GM04504 (cell line): ENCODE measurements at regions not wholly inside any gene's neighbourhood (a gene's known extent, or its start where the extent isn't known, plus 50 kb on each side); places are given as distances from the start of the nearest gene placed in this dataset.
"Not testable (repeated sequence)": the region's sequence is repeated elsewhere in the genome, so short reads cannot be mapped to it uniquely, and the experiment has no call there.

Experiments
- DNase-seq: peaks from one replicate; pipeline ENCODE4 v3.0.0-alpha.2; 2012; ENCODE audit warnings: low read depth

GRCh38 chr20:48329676-48330664, 497.8 kb downstream of the PREX1 start:
- no peak for DNase-seq

- no peak for DNase-seq
Measured at GRCh38 chr20:48329031-48329615, 498.7 kb downstream of the PREX1 start.

- DNase-seq = not testable (repeated sequence)
Measured at GRCh38 chr20:48327848-48328247, 500.0 kb downstream of the PREX1 start.

GRCh38 chr20:48326868-48327267, 500.9 kb downstream of the PREX1 start:
- no peak for DNase-seq

- no peak for DNase-seq
Measured at GRCh38 chr20:48326434-48326691, 501.4 kb downstream of the PREX1 start.

DNA sequence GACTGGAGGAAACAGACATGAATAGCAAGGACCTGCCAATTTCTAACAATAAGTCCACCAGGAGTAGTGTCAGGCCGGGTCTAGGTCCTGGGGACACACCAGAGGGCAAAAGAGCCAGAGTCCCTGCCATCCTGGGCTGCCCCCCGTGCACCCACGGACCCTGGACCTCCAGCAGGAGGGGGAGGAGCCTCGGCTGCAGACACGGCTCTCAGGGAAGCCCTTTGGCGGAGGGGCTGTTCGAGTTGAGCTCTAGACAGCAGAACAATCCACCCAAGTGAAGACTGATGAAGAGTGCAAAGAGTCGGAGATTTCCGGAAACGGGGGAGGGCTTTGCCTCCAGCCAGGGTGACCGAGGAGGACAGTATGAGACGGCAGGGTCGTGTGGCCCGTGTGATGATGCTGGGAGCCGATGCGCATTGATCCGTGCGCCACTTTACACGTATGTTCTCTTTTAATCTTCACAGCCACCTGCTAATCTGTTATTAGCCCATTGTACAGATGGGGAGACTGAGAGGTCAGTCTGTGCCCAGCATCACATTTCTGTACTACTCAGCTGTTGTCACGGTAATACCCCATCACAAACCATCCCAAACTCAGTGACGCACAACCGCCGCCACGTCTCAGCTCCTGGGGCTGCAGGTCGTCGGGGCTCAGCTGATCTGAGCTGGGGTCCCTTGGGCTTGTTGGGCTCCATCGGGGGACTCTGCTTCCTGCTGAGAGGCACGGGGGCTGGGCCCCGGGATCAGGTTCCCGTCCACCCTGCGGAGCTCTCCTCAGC, 502.0 kb downstream of the PREX1 start:
- DNase-seq = no peak

GRCh38 chr20:48324744-48325143, 503.1 kb downstream of the PREX1 start:
- DNase-seq = no peak

DNA sequence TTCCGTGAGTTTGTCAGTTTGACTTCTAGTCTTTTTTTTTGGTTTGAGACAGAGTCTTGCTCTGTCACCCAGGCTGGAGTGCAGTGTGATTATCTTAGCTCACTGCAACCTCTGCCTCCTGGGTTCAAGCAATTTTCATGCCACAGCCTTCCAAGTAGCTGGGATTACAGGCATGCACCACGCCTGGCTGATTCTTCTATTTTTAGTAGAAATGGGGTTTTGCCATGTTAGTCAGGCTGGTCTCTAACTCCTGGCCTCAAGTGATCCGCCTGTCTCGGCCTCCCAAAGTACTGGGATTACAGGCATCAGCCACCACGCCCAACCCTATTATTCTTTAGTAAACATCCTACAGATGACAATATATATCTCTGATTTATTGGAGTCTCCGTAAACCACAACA, 506.5 kb downstream of the PREX1 start:
- DNase-seq = no peak

DNA sequence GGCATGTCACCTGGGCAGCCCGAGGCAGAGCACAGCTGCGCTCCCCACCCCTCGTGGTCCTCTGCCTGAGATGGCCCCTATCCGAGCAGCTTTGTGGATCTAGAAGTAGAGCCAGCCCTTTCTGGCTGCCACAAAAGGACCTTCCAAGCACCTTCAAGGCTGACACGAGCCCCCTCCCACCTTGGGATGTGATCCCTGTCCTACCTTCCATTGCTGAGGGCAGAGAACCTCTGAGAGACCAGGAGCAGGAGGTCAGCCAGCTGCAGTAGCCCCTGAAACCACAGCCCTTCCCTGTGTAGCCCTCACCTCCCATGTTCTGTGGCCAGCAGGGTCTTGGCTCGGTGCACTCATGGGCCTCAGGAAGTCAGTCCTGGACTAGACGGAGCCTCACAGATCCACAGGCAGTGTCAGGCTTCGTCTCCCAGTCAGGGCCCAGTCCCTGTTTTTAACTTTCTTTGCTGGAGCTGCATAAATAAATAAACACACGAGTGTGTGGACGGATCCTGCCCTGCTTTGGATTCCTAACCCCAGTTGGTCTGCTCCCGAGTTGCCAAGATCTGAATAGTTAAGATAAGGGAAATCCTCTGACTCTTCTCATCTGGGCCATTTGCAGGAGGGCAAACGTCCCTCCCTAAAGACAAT, 507.7 kb downstream of the PREX1 start:
- DNase-seq = no peak

- DNase-seq = no peak
Measured at GRCh38 chr20:48317578-48317977, 510.2 kb downstream of the PREX1 start.

GRCh38 chr20:48314925-48315592, 512.7 kb downstream of the PREX1 start:
- DNase-seq = no peak

DNA sequence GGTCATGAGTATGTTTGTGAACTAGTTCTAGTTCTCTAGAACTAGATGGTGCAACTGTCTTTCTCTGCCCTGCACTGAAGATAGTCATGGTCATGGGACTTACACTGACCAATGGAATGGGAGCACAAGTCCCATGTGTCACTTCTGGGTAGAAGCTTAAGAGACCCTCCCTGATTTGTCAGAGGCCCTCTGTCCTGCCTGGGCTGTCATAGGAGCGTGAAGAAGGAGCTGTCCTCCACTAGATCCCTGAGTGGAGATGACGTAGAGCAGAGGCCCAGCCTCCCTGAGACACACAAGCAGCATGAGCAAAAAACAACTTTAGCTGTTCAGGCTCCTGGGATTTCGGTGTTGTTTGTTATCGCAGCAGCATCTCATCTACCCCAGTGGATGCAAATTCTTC, 514.5 kb downstream of the PREX1 start:
- no peak for DNase-seq

DNA sequence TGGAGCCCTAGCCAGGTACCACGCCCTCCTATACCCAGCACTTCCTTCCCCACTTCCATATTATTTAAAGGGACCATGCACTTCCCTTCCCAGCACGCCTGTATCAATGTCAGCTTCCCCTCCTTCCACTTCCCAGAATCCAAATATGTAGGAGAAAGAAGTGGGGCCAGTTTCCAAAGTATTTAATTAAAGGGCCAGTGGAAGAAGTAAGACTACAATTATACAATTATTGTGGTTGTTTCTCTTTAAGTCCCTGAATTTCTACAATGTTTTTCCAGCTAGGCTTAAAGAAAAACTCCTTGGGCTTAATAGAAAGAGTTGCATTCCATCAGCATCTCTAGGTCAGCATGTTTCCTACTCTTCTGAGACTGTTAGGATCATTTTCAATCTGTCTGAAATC, 515.8 kb downstream of the PREX1 start:
- no peak for DNase-seq

DNA sequence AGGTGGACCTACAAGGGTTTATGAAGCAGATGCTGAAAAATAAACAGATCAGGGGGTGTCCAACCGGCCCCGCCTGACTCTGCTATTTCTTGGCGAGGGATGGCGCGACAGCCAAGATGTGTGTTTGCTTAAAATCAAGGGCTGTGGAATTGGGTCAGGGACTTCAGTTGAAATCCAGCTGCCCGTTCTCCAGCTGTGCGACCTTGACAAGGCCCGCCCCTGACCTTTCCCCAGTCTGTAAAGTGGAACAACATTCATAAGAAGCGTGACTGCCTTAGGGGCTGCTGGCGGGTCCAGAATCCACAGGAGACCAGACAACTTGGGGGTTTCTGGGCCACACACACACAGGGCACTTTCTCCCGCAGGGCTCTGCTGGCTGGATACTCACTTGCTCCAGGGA, 517.5 kb downstream of the PREX1 start:
- DNase-seq = no peak

GRCh38 chr20:48309293-48309692, 518.5 kb downstream of the PREX1 start:
- no peak for DNase-seq

DNA sequence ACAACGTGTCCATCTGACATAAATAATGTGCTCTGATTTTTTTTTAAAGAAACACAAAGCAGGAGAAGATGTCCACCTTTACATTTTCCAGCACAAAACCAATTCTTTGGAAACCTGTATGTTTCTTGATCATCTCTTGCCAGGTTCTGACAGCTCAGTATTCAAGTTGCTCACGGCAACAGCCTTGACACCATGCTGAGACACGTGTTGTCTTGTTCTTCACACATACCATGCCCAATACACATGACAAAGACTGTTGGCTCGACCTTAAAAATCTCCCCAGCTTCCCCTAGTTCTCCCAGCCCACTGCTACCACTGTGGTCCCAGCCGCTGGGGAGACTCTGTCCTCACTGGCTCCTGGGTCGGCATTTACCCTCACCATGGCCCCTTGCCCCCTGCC, 518.9 kb downstream of the PREX1 start:
- no peak for DNase-seq

DNA sequence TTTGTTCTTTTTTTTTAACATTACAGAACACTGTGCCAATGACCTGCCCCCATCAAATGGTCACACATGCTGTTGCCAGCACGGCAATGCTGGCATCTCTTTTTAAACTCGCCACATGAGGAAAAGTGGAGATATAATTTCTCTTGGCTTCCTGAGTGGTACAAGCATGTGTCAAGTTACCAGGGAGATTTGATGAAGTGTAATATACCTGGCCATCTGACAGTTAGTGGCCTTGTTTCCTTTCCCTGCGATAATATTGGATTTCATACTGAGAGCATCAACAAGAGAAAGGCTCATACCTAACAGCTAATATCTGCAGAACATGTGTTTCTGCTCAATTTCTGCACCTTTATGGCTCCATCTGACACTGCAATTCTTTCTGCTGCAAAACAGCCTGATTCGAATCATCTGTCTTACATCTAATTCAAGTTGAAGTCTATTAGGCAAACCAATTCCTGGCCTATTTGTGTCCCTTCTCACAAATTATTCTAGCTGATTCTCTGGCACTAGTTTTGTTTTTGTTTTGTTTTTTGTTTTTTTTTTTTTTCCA, 519.5 kb downstream of the PREX1 start:
- DNase-seq = no peak

GRCh38 chr20:48307277-48307676, 520.5 kb downstream of the PREX1 start:
- no peak for DNase-seq

DNA sequence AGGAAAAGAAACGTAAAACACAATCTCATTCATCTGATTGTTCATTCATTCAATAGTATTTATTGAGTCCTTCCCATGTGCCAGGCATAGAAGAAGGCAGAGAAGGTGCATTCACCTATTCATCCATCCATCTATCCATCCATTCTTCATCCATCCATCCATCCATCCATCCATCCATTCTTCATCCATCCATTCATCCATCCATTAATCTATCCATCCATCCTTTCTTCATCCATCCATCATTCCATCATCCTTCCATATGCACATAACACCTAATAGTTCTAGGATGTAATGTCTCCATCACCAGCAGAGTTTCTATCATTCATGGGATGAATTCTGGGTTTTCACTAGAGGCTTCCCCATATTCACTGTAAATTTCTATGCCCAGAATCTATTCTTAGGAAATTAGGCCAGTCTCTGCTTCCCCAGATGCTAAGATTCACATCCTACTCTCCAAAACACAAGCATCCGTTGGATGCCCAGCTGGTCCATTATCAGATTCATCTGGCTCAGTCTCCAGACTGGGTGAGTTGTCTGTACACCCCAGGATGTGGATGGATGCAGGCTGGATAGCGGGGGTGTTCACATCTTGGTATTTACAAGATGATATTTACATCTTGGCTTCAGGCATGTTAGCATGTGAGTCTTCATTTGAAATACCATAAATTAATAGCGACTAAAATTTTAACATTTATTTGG, 517.7 kb upstream of the SULF2 start:
- no peak for DNase-seq

GRCh38 chr20:48302149-48302548, 516.9 kb upstream of the SULF2 start:
- no peak for DNase-seq

GRCh38 chr20:48301189-48301588, 515.9 kb upstream of the SULF2 start:
- DNase-seq = no peak
